ENCODE measurements at regions not wholly inside any gene's neighbourhood (a gene's known extent, or its start where the extent isn't known, plus 50 kb on each side); places are given as distances from the start of the nearest gene placed in this dataset.

GRCh38 chr19:30757837-30758617 lies 385.8 kb downstream of the ZNF536 start:
- TF ChIP-seq SP1 (IDR thresholded peaks at IDR 0.05): no peak
- ChIA-PET POLR2A (no interaction called here), CTCF (no interaction called here)
- DNase-seq (ENCODE audit: extremely low spot score): no peak

GRCh38 chr19:30757104-30757836 lies 385.1 kb downstream of the ZNF536 start:
- no peak for DNase-seq (ENCODE audit: extremely low spot score)
- ChIA-PET CTCF (no interaction called here), POLR2A (no interaction called here)
- TF ChIP-seq BHLHE40 (IDR thresholded peaks at IDR 0.05; ENCODE audit: borderline replicate concordance) (no peak), HDGF (IDR thresholded peaks at IDR 0.05; ENCODE audit: borderline replicate concordance) (no peak), PKNOX1 (IDR thresholded peaks at IDR 0.05) (no peak), SP1 (IDR thresholded peaks at IDR 0.05) (no peak), FOXK2 (IDR thresholded peaks at IDR 0.05) (no peak), CTBP1 (IDR thresholded peaks at IDR 0.05; ENCODE audit: borderline replicate concordance) (no peak), ZNF384 (IDR thresholded peaks at IDR 0.05) (no peak), NFRKB (IDR thresholded peaks at IDR 0.05) (no peak), FOXA1 (IDR thresholded peaks at IDR 0.05) (no peak), FOXM1 (IDR thresholded peaks at IDR 0.05; ENCODE audit: borderline replicate concordance) (no peak), SUZ12 (IDR thresholded peaks at IDR 0.05) (no peak), ELF4 (IDR thresholded peaks at IDR 0.05) (no peak), L3MBTL2 (conservative IDR thresholded peaks at IDR 0.05) (no peak), LEF1 (IDR thresholded peaks at IDR 0.05; ENCODE audit: borderline replicate concordance) (no peak)

- CTCF ChIA-PET: no interaction called here
- TF ChIP-seq SUZ12 (IDR thresholded peaks at IDR 0.05) (no peak), ELF4 (IDR thresholded peaks at IDR 0.05) (no peak), FOXK2 (IDR thresholded peaks at IDR 0.05) (no peak), L3MBTL2 (conservative IDR thresholded peaks at IDR 0.05) (no peak), HDGF (IDR thresholded peaks at IDR 0.05; ENCODE audit: borderline replicate concordance) (no peak), FOXA1 (IDR thresholded peaks at IDR 0.05) (no peak), ARNT (IDR thresholded peaks at IDR 0.05) (no peak), CTBP1 (IDR thresholded peaks at IDR 0.05; ENCODE audit: borderline replicate concordance) (no peak), BHLHE40 (IDR thresholded peaks at IDR 0.05; ENCODE audit: borderline replicate concordance) (no peak)
- no peak for DNase-seq (ENCODE audit: extremely low spot score)
- POLR2A ChIA-PET: no interaction called here
These were observed 383.4 kb downstream of the ZNF536 start for GRCh38 chr19:30755581-30755980.

GRCh38 chr19:30754162-30754561 lies 382.0 kb downstream of the ZNF536 start:
- CTCF ChIA-PET: interaction anchor here (1.2 kb wide), 1 partner anchor 71 kb away, joined by 4 read pairs; no protein-coding TSS in a partner anchor

GRCh38 chr19:30752876-30753275 lies 380.7 kb downstream of the ZNF536 start:
- CTCF ChIA-PET: no interaction called here
- no peak for TF ChIP-seq PKNOX1 (IDR thresholded peaks at IDR 0.05)
- POLR2A ChIA-PET: no interaction called here
- no peak for DNase-seq (ENCODE audit: extremely low spot score)

More at GRCh38 chr19:30754162-30754561, 382.0 kb downstream of the ZNF536 start:
- no peak for TF ChIP-seq ZNF384 (IDR thresholded peaks at IDR 0.05)
- no peak for TF ChIP-seq LEF1 (IDR thresholded peaks at IDR 0.05; ENCODE audit: borderline replicate concordance)
- TF ChIP-seq SP1 (IDR thresholded peaks at IDR 0.05): no peak
- TF ChIP-seq ELF4 (IDR thresholded peaks at IDR 0.05): no peak
- TF ChIP-seq L3MBTL2 (conservative IDR thresholded peaks at IDR 0.05): no peak
- TF ChIP-seq HDGF (IDR thresholded peaks at IDR 0.05; ENCODE audit: borderline replicate concordance): no peak
- no peak for TF ChIP-seq FOXK2 (IDR thresholded peaks at IDR 0.05)
- no peak for TF ChIP-seq CTBP1 (IDR thresholded peaks at IDR 0.05; ENCODE audit: borderline replicate concordance)
- no peak for TF ChIP-seq BHLHE40 (IDR thresholded peaks at IDR 0.05; ENCODE audit: borderline replicate concordance)
- DNase-seq (ENCODE audit: extremely low spot score): no peak
- POLR2A ChIA-PET: no interaction called here

GRCh38 chr19:30752201-30752600 lies 380.0 kb downstream of the ZNF536 start:
- ChIA-PET POLR2A (no interaction called here), CTCF (no interaction called here)
- no peak for TF ChIP-seq FOXA1 (IDR thresholded peaks at IDR 0.05)
- no peak for TF ChIP-seq ARNT (IDR thresholded peaks at IDR 0.05)
- TF ChIP-seq CTBP1 (IDR thresholded peaks at IDR 0.05; ENCODE audit: borderline replicate concordance): no peak
- no peak for TF ChIP-seq ELF4 (IDR thresholded peaks at IDR 0.05)
- no peak for TF ChIP-seq L3MBTL2 (conservative IDR thresholded peaks at IDR 0.05)
- TF ChIP-seq HDGF (IDR thresholded peaks at IDR 0.05; ENCODE audit: borderline replicate concordance): no peak
- no peak for TF ChIP-seq NFRKB (IDR thresholded peaks at IDR 0.05)
- no peak for TF ChIP-seq PKNOX1 (IDR thresholded peaks at IDR 0.05)
- TF ChIP-seq FOXM1 (IDR thresholded peaks at IDR 0.05; ENCODE audit: borderline replicate concordance): no peak
- DNase-seq (ENCODE audit: extremely low spot score): no peak

All from HEK293T (cell line).